Central memory CD8-positive, alpha-beta T cell (primary cell): ENCODE measurements at regions not wholly inside any gene's neighbourhood (a gene's known extent, or its start where the extent isn't known, plus 50 kb on each side); places are given as distances from the start of the nearest gene placed in this dataset.
A peak's percentile ranks its signal among the peaks of the same experiment; 100 is the strongest.
"Not testable (repeated sequence)": the region's sequence is repeated elsewhere in the genome, so short reads cannot be mapped to it uniquely, and the experiment has no call there.

Experiments used
- ATAC-seq: fragments of 150-1000 bp; cut with Tn5 transposase; replicated peaks from 2 replicates; pipeline ENCODE4 v1.10.0; 2022; ENCODE audit warnings: mild to moderate bottlenecking, moderate FRiP score, moderate number of reproducible peaks; ENCODE audit not compliant: poor library complexity, severe bottlenecking; ENCODE audit errors: extremely low read depth
- DNase-seq, 2 donors: peaks; one replicate each; pipeline ENCODE4 v3.0.0; 2021; ENCODE audit warnings: low spot score in 2 of 2
- H3K27ac Mint-ChIP-seq: one replicate; pipeline ENCODE4 v1.8.0; 2022; ENCODE audit warnings: low read depth, mild to moderate bottlenecking, moderate library complexity, mixed read lengths
- H3K27me3 Mint-ChIP-seq: one replicate; pipeline ENCODE4 v1.8.0; 2022; ENCODE audit warnings: mixed read lengths
- H3K36me3 Mint-ChIP-seq: one replicate; pipeline ENCODE4 v1.8.0; 2022; ENCODE audit warnings: mild to moderate bottlenecking, moderate library complexity, mixed read lengths; ENCODE audit not compliant: insufficient read depth
- H3K4me1 Mint-ChIP-seq: one replicate; pipeline ENCODE4 v1.8.0; 2022; ENCODE audit warnings: mixed read lengths
- H3K4me3 Mint-ChIP-seq: one replicate; pipeline ENCODE4 v1.8.0; 2022; ENCODE audit warnings: mild to moderate bottlenecking, moderate library complexity, mixed read lengths
- H3K9me3 Mint-ChIP-seq: one replicate; pipeline ENCODE4 v1.8.0; 2022; ENCODE audit warnings: mixed read lengths

DNA sequence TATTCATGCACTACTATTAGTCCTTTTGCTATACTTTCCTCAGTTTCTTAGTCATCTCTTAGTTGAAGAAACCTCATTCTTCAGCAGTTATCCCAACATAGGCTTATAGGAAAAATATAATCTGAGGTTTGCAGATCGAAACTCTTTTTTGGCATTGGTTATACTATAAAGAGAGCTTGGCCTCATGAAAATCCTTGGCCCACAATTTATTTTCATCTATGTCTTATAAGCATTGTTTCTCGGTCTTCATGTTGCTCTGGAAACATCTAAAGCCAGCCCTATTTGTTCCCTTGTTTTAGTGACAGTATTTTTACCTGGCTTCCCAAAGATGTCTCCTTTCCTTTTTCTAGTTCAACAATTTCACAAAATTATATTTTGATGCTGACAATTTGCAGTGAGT is 345.1 kb upstream of the PRKCQ start:
- no peaks in the 10 kb centered on the region for H3K9me3 Mint-ChIP-seq
- H3K27me3 Mint-ChIP-seq, result no peaks in the 10 kb centered on the region
- H3K36me3 Mint-ChIP-seq, result peaks cover 14% of the 10 kb centered on the region
- peak overlapping the region; percentile 97 for H3K27ac Mint-ChIP-seq
- no peak for DNase-seq
- H3K4me3 Mint-ChIP-seq, result no peak overlapping the region
- H3K4me1 Mint-ChIP-seq, result peaks cover 66% of the 10 kb centered on the region
- ATAC-seq, result no peak

GRCh38 chr10:6924166-6924565 is 344.1 kb upstream of the PRKCQ start:
- Mint-ChIP-seq H3K27me3 (no peaks in the 10 kb centered on the region), H3K27ac (no peak overlapping the region), H3K9me3 (no peaks in the 10 kb centered on the region), H3K4me1 (peaks cover 61% of the 10 kb centered on the region), H3K36me3 (peaks cover 14% of the 10 kb centered on the region), H3K4me3 (no peak overlapping the region)
- ATAC-seq (no peak), DNase-seq (no peak)

DNA sequence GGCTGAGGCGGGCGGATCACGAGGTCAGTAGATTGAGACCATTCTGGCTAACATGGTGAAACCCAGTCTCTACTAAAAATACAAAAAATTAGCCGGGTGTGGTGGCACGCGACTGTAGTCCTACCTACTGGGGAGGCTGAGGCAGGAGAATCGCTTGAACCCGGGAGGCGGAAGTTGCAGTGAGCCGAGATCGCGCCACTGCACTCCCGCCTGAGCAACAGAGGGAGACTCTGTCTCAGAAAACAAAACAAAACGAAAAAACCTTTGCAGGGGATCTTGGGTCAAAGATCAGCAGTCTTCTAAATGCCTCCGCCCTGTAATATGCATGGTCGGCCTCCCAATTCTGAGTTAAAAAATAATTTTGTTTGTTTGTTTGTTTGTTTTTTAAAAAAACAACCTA is 340.9 kb upstream of the PRKCQ start:
- not testable (repeated sequence) for H3K9me3 Mint-ChIP-seq, H3K36me3 Mint-ChIP-seq, ATAC-seq, H3K27ac Mint-ChIP-seq, DNase-seq, H3K27me3 Mint-ChIP-seq, H3K4me3 Mint-ChIP-seq
- H3K4me1 Mint-ChIP-seq, result peaks cover 43% of the 10 kb centered on the region

GRCh38 chr10:6920072-6921019 is 340.3 kb upstream of the PRKCQ start:
- peak overlapping the region; percentile 43 for H3K4me3 Mint-ChIP-seq
- no peaks in the 10 kb centered on the region for H3K36me3 Mint-ChIP-seq
- no peaks in the 10 kb centered on the region for H3K9me3 Mint-ChIP-seq
- DNase-seq, result peak; percentile 58 to 64
- ATAC-seq, result peak; percentile 91
- H3K27ac Mint-ChIP-seq, result peak overlapping the region; percentile 66
- no peaks in the 10 kb centered on the region for H3K27me3 Mint-ChIP-seq
- H3K4me1 Mint-ChIP-seq, result peaks cover 36% of the 10 kb centered on the region

DNA sequence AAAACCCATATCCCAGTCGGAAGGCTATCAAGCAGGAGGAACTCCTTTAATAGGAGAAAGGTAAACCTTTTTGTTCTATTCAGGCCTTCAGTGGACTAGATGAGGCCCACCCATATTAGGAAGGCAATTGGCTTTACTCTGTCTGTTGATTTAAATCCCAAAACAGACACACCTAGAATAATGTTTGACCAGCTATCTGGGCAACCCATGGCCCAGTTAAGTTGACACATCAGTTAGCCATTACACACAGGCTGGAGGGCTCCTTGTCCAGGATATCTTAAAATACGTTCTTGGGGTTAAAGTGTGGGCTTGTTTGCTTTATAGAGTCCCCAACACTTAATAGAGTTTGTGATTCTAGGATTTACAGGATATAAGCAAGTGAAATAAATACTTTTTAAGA is 339.0 kb upstream of the PRKCQ start:
- no peak for DNase-seq

GRCh38 chr10:6918305-6918704 is 338.2 kb upstream of the PRKCQ start:
- H3K4me1 Mint-ChIP-seq, result peaks cover 23% of the 10 kb centered on the region
- H3K4me3 Mint-ChIP-seq, result no peak overlapping the region
- ATAC-seq (peak; percentile 52), DNase-seq (peak; percentile 54 to 56)
- no peaks in the 10 kb centered on the region for H3K27me3 Mint-ChIP-seq
- H3K27ac Mint-ChIP-seq, result peak overlapping the region; percentile 1
- H3K9me3 Mint-ChIP-seq, result no peaks in the 10 kb centered on the region
- no peaks in the 10 kb centered on the region for H3K36me3 Mint-ChIP-seq

More for the DNA sequence above, 339.0 kb upstream of the PRKCQ start:
- Mint-ChIP-seq H3K9me3 (no peaks in the 10 kb centered on the region), H3K27me3 (no peaks in the 10 kb centered on the region), H3K36me3 (no peaks in the 10 kb centered on the region), H3K27ac (peak overlapping the region; percentile 1), H3K4me3 (no peak overlapping the region), H3K4me1 (peaks cover 24% of the 10 kb centered on the region)
- no peak for ATAC-seq

DNA sequence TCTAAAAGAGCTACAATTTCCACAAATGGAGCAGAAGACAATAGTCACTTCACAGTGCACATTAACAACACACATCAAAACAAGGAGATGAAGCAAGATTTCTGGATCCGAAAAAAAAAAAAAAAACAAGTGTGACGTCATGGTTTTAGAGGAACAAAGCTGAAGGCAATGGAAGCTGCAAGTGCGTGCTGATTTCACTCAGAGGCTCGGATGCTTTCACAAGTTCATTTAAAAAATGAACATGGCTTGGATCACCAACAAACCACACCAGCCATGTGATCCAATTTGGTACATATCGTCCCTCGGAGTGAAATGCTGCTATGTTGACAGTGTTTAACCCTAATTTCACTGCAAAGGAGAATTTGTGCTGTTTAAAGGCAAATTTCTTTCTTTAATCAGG is 337.0 kb upstream of the PRKCQ start:
- Mint-ChIP-seq H3K4me1 (peaks cover 23% of the 10 kb centered on the region), H3K9me3 (no peaks in the 10 kb centered on the region), H3K27me3 (no peaks in the 10 kb centered on the region), H3K4me3 (no peak overlapping the region), H3K36me3 (no peaks in the 10 kb centered on the region), H3K27ac (no peak overlapping the region)
- ATAC-seq (no peak), DNase-seq (no peak)

DNA sequence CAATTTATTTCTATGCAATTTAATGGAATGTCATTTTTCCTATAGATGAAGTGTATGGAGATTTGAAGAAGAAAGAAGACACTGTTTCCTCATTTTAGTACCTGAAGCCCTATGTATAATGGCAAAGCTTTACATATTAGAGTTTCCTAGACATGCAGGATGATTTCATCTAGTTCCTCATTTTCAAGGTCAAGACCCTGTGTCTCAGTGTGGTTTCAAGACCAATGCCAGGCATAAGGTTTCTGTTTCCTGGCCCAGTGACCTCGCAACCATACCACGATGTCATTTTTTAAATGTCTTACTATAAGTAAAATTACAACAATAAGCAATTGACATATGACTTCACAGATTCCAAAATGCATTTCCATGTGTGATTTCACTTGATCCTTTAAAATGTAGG is 336.5 kb upstream of the PRKCQ start:
- H3K27me3 Mint-ChIP-seq, result no peaks in the 10 kb centered on the region
- no peaks in the 10 kb centered on the region for H3K36me3 Mint-ChIP-seq
- peaks cover 23% of the 10 kb centered on the region for H3K4me1 Mint-ChIP-seq
- H3K27ac Mint-ChIP-seq, result no peak overlapping the region
- no peaks in the 10 kb centered on the region for H3K9me3 Mint-ChIP-seq
- DNase-seq (no peak), ATAC-seq (no peak)
- no peak overlapping the region for H3K4me3 Mint-ChIP-seq

DNA sequence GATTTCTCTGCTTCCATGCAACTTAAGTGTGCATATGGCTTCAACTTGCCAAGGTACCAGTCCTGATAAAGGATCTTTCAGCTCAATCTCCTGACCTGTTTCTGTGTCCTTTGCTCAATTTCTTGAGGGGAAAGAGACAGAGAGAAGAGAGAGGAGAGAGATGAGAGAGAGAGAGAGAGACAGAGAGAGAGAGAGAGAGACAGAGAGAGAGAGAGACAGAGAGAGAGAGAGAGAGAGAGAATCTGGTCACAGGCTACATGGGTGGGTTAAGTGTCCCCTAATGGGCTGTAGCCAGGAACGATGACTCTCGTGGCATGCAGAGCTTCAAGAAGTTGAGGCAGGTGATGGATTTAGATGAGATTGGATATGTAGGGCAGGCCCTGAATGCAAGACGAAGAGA is 335.2 kb upstream of the PRKCQ start:
- H3K4me3 Mint-ChIP-seq, result no peak overlapping the region
- no peak for ATAC-seq
- no peak overlapping the region for H3K27ac Mint-ChIP-seq
- H3K27me3 Mint-ChIP-seq, result no peaks in the 10 kb centered on the region
- H3K9me3 Mint-ChIP-seq, result no peaks in the 10 kb centered on the region
- H3K4me1 Mint-ChIP-seq, result peaks cover 19% of the 10 kb centered on the region
- no peak for DNase-seq
- no peaks in the 10 kb centered on the region for H3K36me3 Mint-ChIP-seq

GRCh38 chr10:6912929-6913328 is 332.9 kb upstream of the PRKCQ start:
- H3K4me3 Mint-ChIP-seq, result no peak overlapping the region
- peaks cover 6% of the 10 kb centered on the region for H3K9me3 Mint-ChIP-seq
- ATAC-seq (no peak), DNase-seq (no peak)
- no peaks in the 10 kb centered on the region for H3K36me3 Mint-ChIP-seq
- H3K27me3 Mint-ChIP-seq, result no peaks in the 10 kb centered on the region
- H3K4me1 Mint-ChIP-seq, result peaks cover 4% of the 10 kb centered on the region
- no peak overlapping the region for H3K27ac Mint-ChIP-seq

DNA sequence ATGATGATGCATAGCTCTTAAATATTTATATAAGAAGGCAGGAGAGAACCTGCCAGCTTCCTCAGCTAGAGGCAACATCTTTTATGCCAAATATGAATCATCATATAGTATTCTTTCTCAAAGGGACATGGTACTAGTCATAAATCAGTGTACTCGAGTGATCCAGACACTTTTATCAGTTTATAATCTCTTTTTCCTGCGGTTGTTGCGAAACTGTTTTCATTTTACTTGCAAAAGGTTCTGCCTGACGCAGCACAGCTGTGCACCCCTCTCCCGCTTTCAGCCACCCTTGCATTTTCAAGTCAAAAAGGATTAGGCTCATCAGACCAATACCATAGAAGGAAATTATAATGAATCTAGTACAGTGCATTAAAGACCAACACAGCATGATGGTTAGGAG is 332.3 kb upstream of the PRKCQ start:
- H3K9me3 Mint-ChIP-seq, result peaks cover 6% of the 10 kb centered on the region
- DNase-seq (no peak), ATAC-seq (no peak)
- no peaks in the 10 kb centered on the region for H3K36me3 Mint-ChIP-seq
- H3K4me3 Mint-ChIP-seq, result no peak overlapping the region
- H3K27ac Mint-ChIP-seq, result no peak overlapping the region
- no peaks in the 10 kb centered on the region for H3K27me3 Mint-ChIP-seq
- no peaks in the 10 kb centered on the region for H3K4me1 Mint-ChIP-seq

DNA sequence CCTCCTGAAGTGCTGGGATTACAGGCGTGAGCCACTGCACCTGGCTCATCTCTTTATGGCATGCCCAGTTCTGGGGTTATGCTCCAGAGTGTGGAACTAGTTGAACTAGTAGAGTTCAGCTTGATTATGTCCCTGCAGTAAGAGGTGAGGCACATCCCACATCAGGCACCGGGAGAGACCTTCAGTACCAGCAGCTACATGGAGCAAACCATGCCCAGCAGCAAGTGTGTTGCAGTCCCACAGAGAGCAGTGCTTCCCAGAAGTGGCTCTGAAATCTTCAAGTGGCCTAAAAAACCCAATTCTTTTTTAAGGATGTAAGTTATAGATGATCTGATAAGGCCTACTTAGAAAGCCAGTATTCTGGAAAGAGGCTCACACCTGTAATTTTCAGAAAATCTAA is 331.9 kb upstream of the PRKCQ start:
- Mint-ChIP-seq H3K27ac (no peak overlapping the region), H3K4me1 (no peaks in the 10 kb centered on the region), H3K36me3 (no peaks in the 10 kb centered on the region), H3K27me3 (no peaks in the 10 kb centered on the region), H3K9me3 (peaks cover 6% of the 10 kb centered on the region), H3K4me3 (no peak overlapping the region)
- ATAC-seq (no peak), DNase-seq (no peak)

- DNase-seq (no peak), ATAC-seq (no peak)
- Mint-ChIP-seq H3K4me3 (no peak overlapping the region), H3K4me1 (no peaks in the 10 kb centered on the region), H3K27me3 (no peaks in the 10 kb centered on the region), H3K9me3 (peaks cover 6% of the 10 kb centered on the region), H3K36me3 (no peaks in the 10 kb centered on the region), H3K27ac (no peak overlapping the region)
Measured at GRCh38 chr10:6909905-6910560, 330.0 kb upstream of the PRKCQ start.
